Endodermal cell (in vitro differentiated cells): ENCODE measurements at regions not wholly inside any gene's neighbourhood (a gene's known extent, or its start where the extent isn't known, plus 50 kb on each side); places are given as distances from the start of the nearest gene placed in this dataset.
"Not testable (repeated sequence)": the region's sequence is repeated elsewhere in the genome, so short reads cannot be mapped to it uniquely, and the experiment has no call there.

Experiments
- DNase-seq: peaks from one replicate; pipeline ENCODE4 v3.0.0-alpha.2; 2017
- H3K27ac ChIP-seq: 2 replicates; pipeline ENCODE4 v1.5.1; 2013; ENCODE audit warnings: mild to moderate bottlenecking, low read depth, low read length, moderate library complexity
- H3K27me3 ChIP-seq: 2 replicates; pipeline ENCODE4 v1.6.1; 2013; ENCODE audit warnings: mild to moderate bottlenecking, low read length, moderate library complexity; ENCODE audit not compliant: insufficient read depth, control insufficient read depth, poor library complexity, severe bottlenecking
- H3K36me3 ChIP-seq: 2 replicates; pipeline ENCODE4 v1.7.0; 2013; ENCODE audit warnings: mild to moderate bottlenecking, low read length, moderate library complexity; ENCODE audit not compliant: control insufficient read depth, insufficient read depth
- H3K4me1 ChIP-seq: one replicate; pipeline ENCODE4 v1.7.0; 2013; ENCODE audit warnings: low read length; ENCODE audit not compliant: control insufficient read depth, insufficient read depth
- H3K4me3 ChIP-seq: 2 replicates; pipeline ENCODE4 v1.5.1; 2013; ENCODE audit warnings: mild to moderate bottlenecking, low read length, moderate library complexity
- H3K9ac ChIP-seq: 2 replicates; pipeline ENCODE4 v1.6.1; 2013; ENCODE audit warnings: mild to moderate bottlenecking, low read length, moderate library complexity; ENCODE audit not compliant: poor library complexity, severe bottlenecking; ENCODE audit errors: extremely low read depth
- H3K9me3 ChIP-seq: 2 replicates; pipeline ENCODE4 v1.6.1; 2013; ENCODE audit warnings: mild to moderate bottlenecking, low read length, moderate library complexity; ENCODE audit not compliant: control insufficient read depth
- H3K27ac Mint-ChIP-seq: 2 replicates; pipeline ENCODE4 v1.8.0; 2020; ENCODE audit warnings: mixed read lengths
- H3K27me3 Mint-ChIP-seq: 2 replicates; pipeline ENCODE4 v1.8.0; 2021; ENCODE audit warnings: mild to moderate bottlenecking, mixed read lengths; ENCODE audit not compliant: insufficient read depth
- H3K36me3 Mint-ChIP-seq: 2 replicates; pipeline ENCODE4 v1.8.0; 2020; ENCODE audit warnings: low read depth, mixed read lengths
- H3K4me1 Mint-ChIP-seq: 2 replicates; pipeline ENCODE4 v1.8.0; 2020; ENCODE audit warnings: mixed read lengths
- H3K4me3 Mint-ChIP-seq: 2 replicates; pipeline ENCODE4 v1.8.0; 2020; ENCODE audit warnings: mild to moderate bottlenecking, moderate library complexity, mixed read lengths
- H3K9me3 Mint-ChIP-seq: 2 replicates; pipeline ENCODE4 v1.8.0; 2020; ENCODE audit warnings: mild to moderate bottlenecking, mixed read lengths
- CTCF ChIP-seq: fragments of 200-600 bp; sonication (generic); conservative IDR thresholded peaks from 2 replicates; pipeline ENCODE4 v1.5.0; 2021; ENCODE audit warnings: antibody characterized with exemption, mild to moderate bottlenecking
- WGBS, 2 experiments: methylation state at CpG; one replicate each; pipeline versions ENCODE4 v1.1.5 to v1.1.7; 2013; ENCODE audit warnings: missing lambda C conversion rate in 2 of 2, mixed read lengths in 1 of 2; ENCODE audit not compliant: insufficient coverage in 1 of 2, insufficient read length in 1 of 2; 5-methylcytosine and 5-hydroxymethylcytosine counted together

GRCh38 chr6:67768972-67769371 is 866.1 kb upstream of the ADGRB3 start:
- Histone ChIP-seq H3K9ac (no peak overlapping the region), H3K4me3 (no peak overlapping the region), H3K4me1 (no peaks in the 10 kb centered on the region), H3K9me3 (no peaks in the 10 kb centered on the region), H3K36me3 (no peaks in the 10 kb centered on the region), H3K27me3 (peaks cover 46% of the 10 kb centered on the region), H3K27ac (no peak overlapping the region)
- TF ChIP-seq CTCF: no peak
- H3K4me1 Mint-ChIP-seq: peaks cover 6% of the 10 kb centered on the region
- no peak overlapping the region for H3K4me3 Mint-ChIP-seq
- H3K9me3 Mint-ChIP-seq: peaks cover 2% of the 10 kb centered on the region
- no peak for DNase-seq
- H3K27me3 Mint-ChIP-seq: peaks cover 23% of the 10 kb centered on the region
- no peak overlapping the region for H3K27ac Mint-ChIP-seq
- H3K36me3 Mint-ChIP-seq: no peaks in the 10 kb centered on the region

- not testable (repeated sequence) for H3K9me3 Mint-ChIP-seq, H3K27ac ChIP-seq, H3K36me3 Mint-ChIP-seq, H3K36me3 ChIP-seq, H3K27ac Mint-ChIP-seq, H3K4me3 ChIP-seq, H3K4me3 Mint-ChIP-seq, H3K9ac ChIP-seq, H3K4me1 Mint-ChIP-seq, H3K9me3 ChIP-seq, H3K4me1 ChIP-seq, DNase-seq
- H3K27me3 ChIP-seq: peaks cover 29% of the 10 kb centered on the region
- 87 to 94% methylated on average over 2 to 4 of the region's 4 CpGs for WGBS, 2 experiments
- peaks cover 16% of the 10 kb centered on the region for H3K27me3 Mint-ChIP-seq
These were observed 867.8 kb upstream of the ADGRB3 start for GRCh38 chr6:67767046-67767822.

- Mint-ChIP-seq H3K9me3 (peaks cover 2% of the 10 kb centered on the region), H3K27ac (no peak overlapping the region), H3K4me3 (no peak overlapping the region), H3K27me3 (peaks cover 16% of the 10 kb centered on the region), H3K4me1 (peaks cover 1% of the 10 kb centered on the region), H3K36me3 (no peaks in the 10 kb centered on the region)
- 60% methylated on average over 1 of the region's 1 CpG; no CpG with 5 or more reads in 1 of the 2 experiments for WGBS, 2 experiments
- DNase-seq: no peak
- no peak for TF ChIP-seq CTCF
- no peak overlapping the region for H3K27ac ChIP-seq
- peaks cover 28% of the 10 kb centered on the region for H3K27me3 ChIP-seq
- no peaks in the 10 kb centered on the region for H3K36me3 ChIP-seq
- H3K9ac ChIP-seq: no peak overlapping the region
- no peaks in the 10 kb centered on the region for H3K4me1 ChIP-seq
- H3K9me3 ChIP-seq: no peaks in the 10 kb centered on the region
- H3K4me3 ChIP-seq: no peak overlapping the region
These were observed 869.0 kb upstream of the ADGRB3 start for GRCh38 chr6:67766057-67766456.

GRCh38 chr6:67759001-67759400 is 876.1 kb upstream of the ADGRB3 start:
- H3K4me1 ChIP-seq: no peaks in the 10 kb centered on the region
- H3K9ac ChIP-seq: no peak overlapping the region
- H3K36me3 ChIP-seq: no peaks in the 10 kb centered on the region
- no peak overlapping the region for H3K4me3 ChIP-seq
- no peaks in the 10 kb centered on the region for H3K27me3 ChIP-seq
- Mint-ChIP-seq H3K9me3 (no peaks in the 10 kb centered on the region), H3K36me3 (no peaks in the 10 kb centered on the region), H3K27ac (no peak overlapping the region), H3K4me3 (no peak overlapping the region), H3K27me3 (no peaks in the 10 kb centered on the region), H3K4me1 (no peaks in the 10 kb centered on the region)
- H3K9me3 ChIP-seq: no peaks in the 10 kb centered on the region
- TF ChIP-seq CTCF: no peak
- DNase-seq: no peak
- no peak overlapping the region for H3K27ac ChIP-seq
- no CpG with 5 or more reads among the region's 1 CpG for WGBS, 2 experiments
